Stomach (tissue), 8 donors: ENCODE measurements at regions not wholly inside any gene's neighbourhood (a gene's known extent, or its start where the extent isn't known, plus 50 kb on each side); places are given as distances from the start of the nearest gene placed in this dataset.

Source experiments
- DNase-seq, 2 donors: peaks; one replicate each; pipeline versions ENCODE4 v3.0.0 to v3.0.0-alpha.2; 2013 to 2019
- H3K27ac ChIP-seq, 5 donors: fragments of 200-600 bp in 4 of 5; sonication (generic) in 4 of 5; one replicate each; pipeline ENCODE4 v1.5.1; 2013 to 2019; ENCODE audit warnings: mild to moderate bottlenecking in 1 of 5, moderate library complexity in 1 of 5
- H3K27me3 ChIP-seq, 3 donors: fragments of 200-600 bp; sonication (generic); one replicate each; pipeline ENCODE4 v1.5.1; 2017 to 2019; ENCODE audit warnings: mixed run types in 1 of 3
- H3K36me3 ChIP-seq, 4 donors: fragments of 200-600 bp; sonication (generic); 1 replicate in 3 of 4; 2 replicates in 1 of 4; pipeline ENCODE4 v1.5.1; 2016 to 2019
- H3K4me1 ChIP-seq, 4 donors: fragments of 200-600 bp; sonication (generic); one replicate each; pipeline ENCODE4 v1.5.1; 2016 to 2019
- H3K4me3 ChIP-seq, 4 donors: fragments of 200-600 bp; sonication (generic) in 3 of 4; one replicate each; pipeline ENCODE4 v1.5.1; 2016 to 2019; ENCODE audit warnings: mild to moderate bottlenecking in 1 of 4
- H3K9me3 ChIP-seq, 4 donors: fragments of 200-600 bp; sonication (generic); one replicate each; pipeline ENCODE4 v1.5.1; 2016 to 2019
- EP300 ChIP-seq: sonication (generic); formaldehyde crosslinking; IDR thresholded peaks from one replicate; pipeline ENCODE4 v1.6.1; 2017; ENCODE audit warnings: antibody characterized with exemption
- POLR2A ChIP-seq, 4 donors: fragments of 450-650 bp; IDR thresholded peaks; one replicate each; pipeline ENCODE4 v1.6.1; 2016; ENCODE audit warnings: antibody characterized with exemption in 4 of 4, control low read depth in 2 of 4, mild to moderate bottlenecking in 1 of 4, moderate library complexity in 1 of 4
- POLR2AphosphoS5 ChIP-seq, 3 donors: sonication (generic); formaldehyde crosslinking; IDR thresholded peaks; one replicate each; pipeline ENCODE4 v1.6.1; 2016; ENCODE audit warnings: antibody characterized with exemption in 3 of 3
- WGBS, 5 donors: extraction: QIAGEN DNeasy Blood & Tissue Kit in 3 of 5; methylation state at CpG; one replicate each; pipeline versions ENCODE4 v1.1.5 to v1.1.7; 2013 to 2018; 5-methylcytosine and 5-hydroxymethylcytosine counted together
- intact Hi-C: fragments of 100-400 bp; cut with DNase I; formaldehyde crosslinking; loops from one replicate; pipeline ENCODE4 v1.15.1; 2023; ENCODE audit warnings: low total_unique reads
- TF ChIP-seq, protein P1 (sequence below), 7 experiments: fragments of 450-650 bp in 4 of 7; fragments of 200-600 bp in 3 of 7; sonication (generic) in 3 of 7; IDR thresholded peaks; one replicate each; pipeline ENCODE4 v1.5.1; 2016 to 2019; ENCODE audit warnings: antibody characterized with exemption in 7 of 7, control low read depth in 2 of 7, mild to moderate bottlenecking in 1 of 7
- donor health status: healthy with polysubstance abuse.
- donor health status: Bipolar disorder and iron deficiency.
- donor health status: healthy.

DNA sequence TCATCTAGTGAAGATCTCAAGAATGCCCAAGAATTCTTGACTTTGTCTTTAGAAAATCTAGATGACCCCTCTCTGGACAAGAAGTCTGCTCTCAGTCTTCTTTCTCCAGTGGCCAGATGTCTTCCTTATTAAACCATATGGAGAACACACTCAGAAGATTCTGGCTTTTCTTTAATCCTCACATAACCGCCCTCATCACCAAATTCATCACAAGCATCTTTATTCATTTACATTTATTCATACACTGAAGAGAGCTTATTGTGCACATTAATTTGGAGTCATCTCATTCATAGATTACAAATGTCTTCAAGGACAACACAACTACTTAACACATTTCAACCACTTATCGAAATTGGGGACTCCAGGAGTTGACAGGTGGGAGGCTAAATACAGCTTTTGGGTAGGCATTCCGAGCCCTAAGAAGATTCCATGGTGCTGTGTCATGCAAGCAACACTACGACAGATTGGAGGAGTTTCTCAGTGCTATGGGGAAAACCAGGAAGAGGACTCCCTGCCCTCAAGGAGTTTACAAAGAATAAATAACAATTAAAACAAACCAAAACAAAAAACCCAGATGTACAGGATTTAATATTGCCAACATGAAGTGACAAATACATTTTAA is 64.8 kb upstream of the LCLAT1 start:
- H3K27ac ChIP-seq: no peak overlapping the region
- H3K9me3 ChIP-seq: no peaks in the 10 kb centered on the region
- DNase-seq: no peak
- TF ChIP-seq, protein P1, sequence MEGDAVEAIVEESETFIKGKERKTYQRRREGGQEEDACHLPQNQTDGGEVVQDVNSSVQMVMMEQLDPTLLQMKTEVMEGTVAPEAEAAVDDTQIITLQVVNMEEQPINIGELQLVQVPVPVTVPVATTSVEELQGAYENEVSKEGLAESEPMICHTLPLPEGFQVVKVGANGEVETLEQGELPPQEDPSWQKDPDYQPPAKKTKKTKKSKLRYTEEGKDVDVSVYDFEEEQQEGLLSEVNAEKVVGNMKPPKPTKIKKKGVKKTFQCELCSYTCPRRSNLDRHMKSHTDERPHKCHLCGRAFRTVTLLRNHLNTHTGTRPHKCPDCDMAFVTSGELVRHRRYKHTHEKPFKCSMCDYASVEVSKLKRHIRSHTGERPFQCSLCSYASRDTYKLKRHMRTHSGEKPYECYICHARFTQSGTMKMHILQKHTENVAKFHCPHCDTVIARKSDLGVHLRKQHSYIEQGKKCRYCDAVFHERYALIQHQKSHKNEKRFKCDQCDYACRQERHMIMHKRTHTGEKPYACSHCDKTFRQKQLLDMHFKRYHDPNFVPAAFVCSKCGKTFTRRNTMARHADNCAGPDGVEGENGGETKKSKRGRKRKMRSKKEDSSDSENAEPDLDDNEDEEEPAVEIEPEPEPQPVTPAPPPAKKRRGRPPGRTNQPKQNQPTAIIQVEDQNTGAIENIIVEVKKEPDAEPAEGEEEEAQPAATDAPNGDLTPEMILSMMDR (IDR thresholded peaks at IDR 0.05): no peak
- TF ChIP-seq EP300 (no peak), POLR2AphosphoS5 (IDR thresholded peaks at IDR 0.05) (no peak), POLR2A (IDR thresholded peaks at IDR 0.05) (no peak)
- no peaks in the 10 kb centered on the region for H3K27me3 ChIP-seq
- H3K36me3 ChIP-seq: no peaks in the 10 kb centered on the region
- H3K4me1 ChIP-seq: no peaks in the 10 kb centered on the region
- 82 to 90% (median 84%) methylated on average over 4 of the region's 4 CpGs for WGBS, 5 donors
- intact Hi-C loops: no loop called here
- no peak overlapping the region for H3K4me3 ChIP-seq

GRCh38 chr2:30382995-30383394 is 64.1 kb upstream of the LCLAT1 start:
- no peak for DNase-seq
- intact Hi-C loops: no loop called here
- H3K4me1 ChIP-seq: no peaks in the 10 kb centered on the region
- H3K27me3 ChIP-seq: no peaks in the 10 kb centered on the region
- 72 to 93% (median 84%) methylated on average over 1 of the region's 1 CpG for WGBS, 5 donors
- no peak overlapping the region for H3K4me3 ChIP-seq
- no peaks in the 10 kb centered on the region for H3K36me3 ChIP-seq
- H3K9me3 ChIP-seq: no peaks in the 10 kb centered on the region
- no peak overlapping the region for H3K27ac ChIP-seq
- no peak for TF ChIP-seq EP300
- no peak for TF ChIP-seq POLR2A (IDR thresholded peaks at IDR 0.05)
- no peak for TF ChIP-seq POLR2AphosphoS5 (IDR thresholded peaks at IDR 0.05)
- TF ChIP-seq, protein P1 (IDR thresholded peaks at IDR 0.05): no peak

DNA sequence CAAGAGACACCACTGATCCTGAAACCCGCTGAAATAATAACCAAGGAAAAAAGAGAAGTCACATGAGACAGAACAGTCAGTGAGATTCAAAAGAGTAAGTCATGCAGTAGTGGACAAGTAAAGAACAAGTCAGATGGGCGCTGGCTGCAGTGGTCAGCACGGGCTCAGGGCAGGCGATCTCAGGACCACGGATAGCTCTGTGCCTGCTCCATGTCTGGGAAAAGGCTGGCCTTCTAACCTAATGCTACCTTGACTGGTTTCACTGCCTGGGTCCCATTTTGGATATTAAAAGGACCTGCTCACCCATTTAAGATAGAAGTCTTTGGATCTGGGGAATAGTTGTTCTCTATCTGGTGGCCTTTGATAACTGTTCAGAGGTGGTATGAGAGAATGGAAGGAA is 61.7 kb upstream of the LCLAT1 start:
- Histone ChIP-seq H3K27ac (no peak overlapping the region), H3K4me1 (no peaks in the 10 kb centered on the region), H3K36me3 (no peaks in the 10 kb centered on the region), H3K4me3 (no peak overlapping the region), H3K9me3 (no peaks in the 10 kb centered on the region), H3K27me3 (no peaks in the 10 kb centered on the region)
- peak in 1 of 2 donors; percentile 60 for DNase-seq
- no peak for TF ChIP-seq POLR2A (IDR thresholded peaks at IDR 0.05)
- no peak for TF ChIP-seq POLR2AphosphoS5 (IDR thresholded peaks at IDR 0.05)
- TF ChIP-seq EP300: no peak
- TF ChIP-seq, protein P1 (IDR thresholded peaks at IDR 0.05): no peak
- 21 to 38% (median 28%) methylated on average over 5 of the region's 5 CpGs for WGBS, 5 donors
- intact Hi-C loops: no loop called here

- H3K27me3 ChIP-seq: no peaks in the 10 kb centered on the region
- peaks cover 0 to 9% (median 0%) of the 10 kb centered on the region in 4 donors for H3K4me1 ChIP-seq
- H3K36me3 ChIP-seq: no peaks in the 10 kb centered on the region
- DNase-seq: no peak
- no peak overlapping the region for H3K27ac ChIP-seq
- H3K9me3 ChIP-seq: no peaks in the 10 kb centered on the region
- TF ChIP-seq, protein P1 (IDR thresholded peaks at IDR 0.05): no peak
- TF ChIP-seq EP300 (no peak), POLR2AphosphoS5 (IDR thresholded peaks at IDR 0.05) (no peak), POLR2A (IDR thresholded peaks at IDR 0.05) (no peak)
- H3K4me3 ChIP-seq: no peak overlapping the region
- intact Hi-C loops: no loop called here
Observed at GRCh38 chr2:30392097-30392496, 54.9 kb upstream of the LCLAT1 start.
